K562 (cell line): ENCODE measurements at regions not wholly inside any gene's neighbourhood (a gene's known extent, or its start where the extent isn't known, plus 50 kb on each side); places are given as distances from the start of the nearest gene placed in this dataset.

Experiments used
- BACH1 ChIP-seq: fragments of 200-800 bp; sonication (Bioruptor generic); IDR thresholded peaks from 2 replicates; pipeline ENCODE4 v1.6.1; 2016; ENCODE audit warnings: missing genetic modification characterization, missing compliant biosample characterization
- CBFA2T2 ChIP-seq: fragments of 450-650 bp; conservative IDR thresholded peaks from 2 replicates; pipeline ENCODE4 v1.6.1; 2017; ENCODE audit warnings: mild to moderate bottlenecking
- CBX5 ChIP-seq: IDR thresholded peaks from 2 replicates; pipeline ENCODE4 v1.6.1; 2014; ENCODE audit warnings: low read depth, borderline replicate concordance
- FOXJ3 ChIP-seq: sonication (generic); formaldehyde crosslinking; IDR thresholded peaks from 2 replicates; pipeline ENCODE4 v1.4.0; 2020; ENCODE audit warnings: mild to moderate bottlenecking, missing genetic modification reagents
- FOXM1 ChIP-seq, 2 experiments: fragments of 450-650 bp in 1 of 2; sonication (generic) in 1 of 2; formaldehyde crosslinking in 1 of 2; IDR thresholded peaks; 2 replicates each; pipeline versions ENCODE4 v1.6.1 to v1.9.0; 2017 to 2022; ENCODE audit warnings: low read depth in 2 of 2, mild to moderate bottlenecking in 2 of 2, missing genetic modification reagents in 1 of 2, moderate library complexity in 1 of 2
- HEY1 ChIP-seq: fragments of 250-450 bp; sonication (Bioruptor Pico); IDR thresholded peaks from 2 replicates; pipeline ENCODE4 v1.5.0; 2020; ENCODE audit warnings: mild to moderate bottlenecking, moderate library complexity, borderline replicate concordance
- SRF ChIP-seq, 2 experiments: fragments of 250-450, 450-650 bp in 1 of 2; sonication (Bioruptor Pico) in 1 of 2; sonication (generic) in 1 of 2; formaldehyde crosslinking; IDR thresholded peaks; 2 replicates each; pipeline versions ENCODE4 v1.5.0 to v1.5.1; 2020 to 2022; ENCODE audit warnings: mild to moderate bottlenecking in 1 of 2, missing genetic modification reagents in 1 of 2
- TRIM24 ChIP-seq, 2 experiments: fragments of 450-650 bp; IDR thresholded peaks; 2 replicates each; pipeline ENCODE4 v1.6.1; 2016
- ZC3H8 ChIP-seq: fragments of 450-650 bp; IDR thresholded peaks from 2 replicates; pipeline ENCODE4 v1.6.1; 2017
- TF ChIP-seq, protein P1 (sequence below), 2 experiments: fragments of 450-650 bp; formaldehyde crosslinking in 1 of 2; IDR thresholded peaks; 2 replicates each; pipeline versions ENCODE4 v1.4.0 to v1.6.1; 2014 to 2020; ENCODE audit warnings: mild to moderate bottlenecking in 2 of 2, borderline replicate concordance in 1 of 2, low read depth in 1 of 2
- TF ChIP-seq, protein P2 (sequence below), 2 experiments: IDR thresholded peaks; 2 replicates each; pipeline ENCODE4 v1.6.1; 2012; ENCODE audit warnings: improper control_type of control experiment in 2 of 2, low read depth in 2 of 2, low read length in 2 of 2, borderline replicate concordance in 1 of 2
- TF ChIP-seq, protein P3 (sequence below): sonication (generic); formaldehyde crosslinking; IDR thresholded peaks from 2 replicates; pipeline ENCODE4 v1.8.1; 2023; ENCODE audit warnings: missing genetic modification reagents, mild to moderate bottlenecking, borderline replicate concordance

DNA sequence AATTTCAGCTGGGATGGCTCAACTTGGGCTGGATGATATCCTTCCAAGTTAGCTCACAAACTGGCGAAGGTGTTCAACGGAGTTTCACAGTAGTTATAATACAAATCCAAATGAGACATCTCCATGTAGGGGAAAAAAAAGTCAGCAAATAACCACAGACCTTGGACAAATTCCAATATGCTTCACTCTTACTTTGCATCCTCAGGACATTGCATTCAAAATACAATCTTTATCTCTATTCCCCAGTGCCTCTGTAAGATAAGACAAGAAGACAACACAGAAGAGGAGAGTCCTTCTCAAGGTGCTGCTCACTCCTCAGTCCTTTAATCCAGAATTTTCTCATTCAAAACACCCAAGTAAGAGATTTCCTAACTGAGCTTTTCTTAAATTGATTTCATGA, 1797.7 kb downstream of the MRPL39 start (continued):
- TF ChIP-seq, protein P1, sequence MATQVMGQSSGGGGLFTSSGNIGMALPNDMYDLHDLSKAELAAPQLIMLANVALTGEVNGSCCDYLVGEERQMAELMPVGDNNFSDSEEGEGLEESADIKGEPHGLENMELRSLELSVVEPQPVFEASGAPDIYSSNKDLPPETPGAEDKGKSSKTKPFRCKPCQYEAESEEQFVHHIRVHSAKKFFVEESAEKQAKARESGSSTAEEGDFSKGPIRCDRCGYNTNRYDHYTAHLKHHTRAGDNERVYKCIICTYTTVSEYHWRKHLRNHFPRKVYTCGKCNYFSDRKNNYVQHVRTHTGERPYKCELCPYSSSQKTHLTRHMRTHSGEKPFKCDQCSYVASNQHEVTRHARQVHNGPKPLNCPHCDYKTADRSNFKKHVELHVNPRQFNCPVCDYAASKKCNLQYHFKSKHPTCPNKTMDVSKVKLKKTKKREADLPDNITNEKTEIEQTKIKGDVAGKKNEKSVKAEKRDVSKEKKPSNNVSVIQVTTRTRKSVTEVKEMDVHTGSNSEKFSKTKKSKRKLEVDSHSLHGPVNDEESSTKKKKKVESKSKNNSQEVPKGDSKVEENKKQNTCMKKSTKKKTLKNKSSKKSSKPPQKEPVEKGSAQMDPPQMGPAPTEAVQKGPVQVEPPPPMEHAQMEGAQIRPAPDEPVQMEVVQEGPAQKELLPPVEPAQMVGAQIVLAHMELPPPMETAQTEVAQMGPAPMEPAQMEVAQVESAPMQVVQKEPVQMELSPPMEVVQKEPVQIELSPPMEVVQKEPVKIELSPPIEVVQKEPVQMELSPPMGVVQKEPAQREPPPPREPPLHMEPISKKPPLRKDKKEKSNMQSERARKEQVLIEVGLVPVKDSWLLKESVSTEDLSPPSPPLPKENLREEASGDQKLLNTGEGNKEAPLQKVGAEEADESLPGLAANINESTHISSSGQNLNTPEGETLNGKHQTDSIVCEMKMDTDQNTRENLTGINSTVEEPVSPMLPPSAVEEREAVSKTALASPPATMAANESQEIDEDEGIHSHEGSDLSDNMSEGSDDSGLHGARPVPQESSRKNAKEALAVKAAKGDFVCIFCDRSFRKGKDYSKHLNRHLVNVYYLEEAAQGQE (IDR thresholded peaks at IDR 0.05; ENCODE audit: borderline replicate concordance) = no peak
- TF ChIP-seq, protein P1 (CRISPR knock-in tag; IDR thresholded peaks at IDR 0.05; ENCODE audit: low read depth) = no peak
- TF ChIP-seq FOXM1 (IDR thresholded peaks at IDR 0.05; ENCODE audit: low read depth) (peak; percentile 50; the same call in 1 of the 2 replicates), FOXM1 (CRISPR knock-in tag; IDR thresholded peaks at IDR 0.05; ENCODE audit: low read depth) (no peak), CBX5 (no peak), TRIM24 (IDR thresholded peaks at IDR 0.05) (peak in 1 of 2 experiments; percentile 42; a peak in 2 of 4 replicates), ZC3H8 (no peak), SRF (CRISPR knock-in tag; IDR thresholded peaks at IDR 0.05) (peak in 1 of 2 experiments; percentile 68; a peak in 1 of 4 replicates), HEY1 (no peak), BACH1 (tag) (no peak), FOXJ3 (CRISPR knock-in tag) (no peak), CBFA2T2 (peak; percentile 58; the same call in 1 of the 2 replicates)
- TF ChIP-seq, protein P2, sequence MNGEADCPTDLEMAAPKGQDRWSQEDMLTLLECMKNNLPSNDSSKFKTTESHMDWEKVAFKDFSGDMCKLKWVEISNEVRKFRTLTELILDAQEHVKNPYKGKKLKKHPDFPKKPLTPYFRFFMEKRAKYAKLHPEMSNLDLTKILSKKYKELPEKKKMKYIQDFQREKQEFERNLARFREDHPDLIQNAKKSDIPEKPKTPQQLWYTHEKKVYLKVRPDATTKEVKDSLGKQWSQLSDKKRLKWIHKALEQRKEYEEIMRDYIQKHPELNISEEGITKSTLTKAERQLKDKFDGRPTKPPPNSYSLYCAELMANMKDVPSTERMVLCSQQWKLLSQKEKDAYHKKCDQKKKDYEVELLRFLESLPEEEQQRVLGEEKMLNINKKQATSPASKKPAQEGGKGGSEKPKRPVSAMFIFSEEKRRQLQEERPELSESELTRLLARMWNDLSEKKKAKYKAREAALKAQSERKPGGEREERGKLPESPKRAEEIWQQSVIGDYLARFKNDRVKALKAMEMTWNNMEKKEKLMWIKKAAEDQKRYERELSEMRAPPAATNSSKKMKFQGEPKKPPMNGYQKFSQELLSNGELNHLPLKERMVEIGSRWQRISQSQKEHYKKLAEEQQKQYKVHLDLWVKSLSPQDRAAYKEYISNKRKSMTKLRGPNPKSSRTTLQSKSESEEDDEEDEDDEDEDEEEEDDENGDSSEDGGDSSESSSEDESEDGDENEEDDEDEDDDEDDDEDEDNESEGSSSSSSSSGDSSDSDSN (IDR thresholded peaks at IDR 0.05; ENCODE audit: borderline replicate concordance in 1 of 2, low read depth in 2 of 2, low read length in 2 of 2) = no peak
- TF ChIP-seq, protein P3, sequence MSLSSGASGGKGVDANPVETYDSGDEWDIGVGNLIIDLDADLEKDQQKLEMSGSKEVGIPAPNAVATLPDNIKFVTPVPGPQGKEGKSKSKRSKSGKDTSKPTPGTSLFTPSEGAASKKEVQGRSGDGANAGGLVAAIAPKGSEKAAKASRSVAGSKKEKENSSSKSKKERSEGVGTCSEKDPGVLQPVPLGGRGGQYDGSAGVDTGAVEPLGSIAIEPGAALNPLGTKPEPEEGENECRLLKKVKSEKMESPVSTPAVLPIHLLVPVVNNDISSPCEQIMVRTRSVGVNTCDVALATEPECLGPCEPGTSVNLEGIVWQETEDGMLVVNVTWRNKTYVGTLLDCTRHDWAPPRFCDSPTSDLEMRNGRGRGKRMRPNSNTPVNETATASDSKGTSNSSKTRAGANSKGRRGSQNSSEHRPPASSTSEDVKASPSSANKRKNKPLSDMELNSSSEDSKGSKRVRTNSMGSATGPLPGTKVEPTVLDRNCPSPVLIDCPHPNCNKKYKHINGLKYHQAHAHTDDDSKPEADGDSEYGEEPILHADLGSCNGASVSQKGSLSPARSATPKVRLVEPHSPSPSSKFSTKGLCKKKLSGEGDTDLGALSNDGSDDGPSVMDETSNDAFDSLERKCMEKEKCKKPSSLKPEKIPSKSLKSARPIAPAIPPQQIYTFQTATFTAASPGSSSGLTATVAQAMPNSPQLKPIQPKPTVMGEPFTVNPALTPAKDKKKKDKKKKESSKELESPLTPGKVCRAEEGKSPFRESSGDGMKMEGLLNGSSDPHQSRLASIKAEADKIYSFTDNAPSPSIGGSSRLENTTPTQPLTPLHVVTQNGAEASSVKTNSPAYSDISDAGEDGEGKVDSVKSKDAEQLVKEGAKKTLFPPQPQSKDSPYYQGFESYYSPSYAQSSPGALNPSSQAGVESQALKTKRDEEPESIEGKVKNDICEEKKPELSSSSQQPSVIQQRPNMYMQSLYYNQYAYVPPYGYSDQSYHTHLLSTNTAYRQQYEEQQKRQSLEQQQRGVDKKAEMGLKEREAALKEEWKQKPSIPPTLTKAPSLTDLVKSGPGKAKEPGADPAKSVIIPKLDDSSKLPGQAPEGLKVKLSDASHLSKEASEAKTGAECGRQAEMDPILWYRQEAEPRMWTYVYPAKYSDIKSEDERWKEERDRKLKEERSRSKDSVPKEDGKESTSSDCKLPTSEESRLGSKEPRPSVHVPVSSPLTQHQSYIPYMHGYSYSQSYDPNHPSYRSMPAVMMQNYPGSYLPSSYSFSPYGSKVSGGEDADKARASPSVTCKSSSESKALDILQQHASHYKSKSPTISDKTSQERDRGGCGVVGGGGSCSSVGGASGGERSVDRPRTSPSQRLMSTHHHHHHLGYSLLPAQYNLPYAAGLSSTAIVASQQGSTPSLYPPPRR (CRISPR knock-in tag) = no peak
